ENCODE measurements at regions not wholly inside any gene's neighbourhood (a gene's known extent, or its start where the extent isn't known, plus 50 kb on each side); places are given as distances from the start of the nearest gene placed in this dataset.

- no peak for DNase-seq (ENCODE audit: low read depth)
Observed at GRCh38 chr2:165033402-165033801, 78.1 kb upstream of the SLC38A11 start.

DNA sequence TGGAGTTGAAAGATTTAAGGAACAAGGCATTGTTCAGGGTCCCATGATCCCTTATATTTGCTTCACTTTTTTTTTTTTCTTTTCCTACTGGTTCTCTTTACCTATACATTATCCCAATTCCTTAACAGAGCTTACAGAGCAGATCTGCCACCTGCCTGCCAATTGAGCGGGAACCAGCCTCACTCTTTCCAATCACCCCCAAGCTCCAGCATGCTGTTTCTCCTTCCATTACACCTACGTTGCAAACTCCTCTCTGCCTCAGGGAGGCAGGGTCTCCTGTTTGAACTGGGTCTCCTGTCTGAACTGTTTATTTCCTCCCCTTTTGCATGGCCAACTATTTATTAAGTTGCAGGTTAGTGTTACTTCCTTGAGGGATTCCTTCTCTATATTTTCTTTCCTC is 77.2 kb upstream of the SLC38A11 start:
- no peak for DNase-seq (ENCODE audit: low read depth)

DNA sequence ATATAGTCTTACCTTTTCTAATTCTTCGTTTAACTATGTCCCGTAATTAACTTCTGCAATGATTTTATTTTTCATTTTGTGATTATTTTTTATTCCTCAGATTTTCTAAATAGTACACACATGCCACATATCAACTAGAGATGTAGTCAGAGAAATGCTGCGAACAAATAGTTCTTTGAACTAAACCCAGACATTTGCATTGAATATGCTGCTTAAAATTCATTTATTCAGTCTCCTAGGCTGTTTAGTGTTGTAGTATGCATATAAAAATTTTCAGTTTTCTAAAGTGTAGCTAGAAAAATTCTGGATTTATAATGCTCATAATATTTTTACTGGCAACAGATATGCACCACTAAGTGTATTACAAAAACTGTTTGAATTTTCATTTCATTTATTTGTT is 68.9 kb upstream of the SLC38A11 start:
- no peak for DNase-seq (ENCODE audit: low read depth)

DNA sequence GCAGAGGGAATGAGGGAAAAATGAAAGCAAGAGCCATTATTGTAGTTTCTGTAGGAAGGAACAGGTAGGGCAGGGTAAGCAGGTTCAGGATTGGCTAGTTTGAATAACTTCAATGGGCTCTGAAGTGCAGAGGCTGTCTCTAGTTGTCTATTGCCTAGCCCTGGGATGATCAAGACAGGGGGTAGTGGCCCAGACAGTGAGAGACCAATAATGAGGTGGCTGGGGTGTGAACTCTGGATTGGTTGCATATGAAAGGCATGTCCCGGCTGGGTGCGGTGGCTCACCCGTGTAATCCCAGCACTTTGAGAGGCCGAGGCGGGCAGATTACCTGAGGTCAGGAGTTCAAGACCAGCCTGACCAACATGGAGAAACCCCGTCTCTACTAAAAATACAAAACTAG is 67.5 kb upstream of the SLC38A11 start:
- DNase-seq (ENCODE audit: low read depth), result no peak

DNA sequence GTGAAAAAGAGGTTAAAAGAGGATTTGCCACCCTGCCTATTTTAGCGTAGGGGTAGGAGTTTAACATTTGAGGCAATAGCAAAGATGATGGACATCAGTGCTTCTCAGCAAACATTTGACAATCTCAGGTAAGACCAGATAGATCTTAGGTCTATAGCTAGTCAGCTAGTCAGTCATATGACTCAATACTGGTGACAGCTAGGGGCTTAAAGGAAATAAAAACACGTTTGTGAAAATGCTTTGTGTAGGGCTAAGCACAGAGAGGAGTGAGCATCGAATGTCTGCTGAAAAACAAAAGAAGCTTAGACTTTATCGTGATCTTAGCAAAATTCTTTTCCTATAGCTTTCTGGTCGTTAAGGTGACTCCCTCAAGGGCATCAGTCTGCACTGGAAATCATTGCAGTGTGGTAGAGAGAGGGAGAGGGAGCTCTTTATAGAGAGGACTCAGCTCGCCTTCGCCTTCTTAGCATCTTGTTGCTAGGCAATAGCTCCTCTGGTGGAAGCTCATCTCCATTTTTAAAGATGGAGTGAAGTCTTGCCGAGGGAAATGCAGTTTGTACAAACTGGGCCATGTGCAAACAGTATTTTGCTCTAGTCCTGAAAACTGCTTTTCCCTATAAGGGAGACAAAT is 62.8 kb upstream of the SLC38A11 start:
- DNase-seq (ENCODE audit: low read depth), result no peak

GRCh38 chr2:165016772-165017411 is 61.6 kb upstream of the SLC38A11 start:
- DNase-seq (ENCODE audit: low read depth), result no peak

DNA sequence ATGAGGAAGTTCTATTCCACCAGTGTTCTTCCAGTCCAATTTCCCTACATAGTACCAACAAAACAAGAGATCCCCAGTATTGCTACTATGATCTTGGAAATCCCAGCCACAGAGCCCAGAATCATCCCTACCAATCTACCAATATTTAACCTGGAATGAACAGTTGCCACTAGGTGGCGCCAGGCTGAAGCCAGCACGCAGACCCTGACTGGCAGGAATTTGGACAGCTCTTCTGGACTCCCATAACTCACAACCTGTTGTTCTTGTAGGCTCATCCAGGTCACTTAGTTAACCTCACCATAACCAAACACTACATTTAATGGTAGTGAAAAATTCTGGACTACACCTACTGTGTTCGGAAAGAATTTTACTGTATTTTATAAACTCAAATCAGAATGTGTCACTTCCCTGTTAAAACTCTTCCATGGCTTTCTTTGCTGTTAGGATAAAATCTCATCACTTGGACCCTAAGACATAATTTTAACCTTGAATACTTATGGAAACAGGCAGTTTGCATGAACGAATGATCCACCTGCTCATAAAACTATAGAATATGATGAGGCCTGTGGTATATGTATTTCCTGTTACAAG is 59.8 kb upstream of the SLC38A11 start:
- peak; percentile 51 for DNase-seq (ENCODE audit: low read depth)

- no peak for DNase-seq (ENCODE audit: low read depth)
Observed at GRCh38 chr2:165013944-165014619, 58.8 kb upstream of the SLC38A11 start.

- DNase-seq (ENCODE audit: low read depth), result no peak
Observed at GRCh38 chr2:165011199-165011598, 55.9 kb upstream of the SLC38A11 start.

- no peak for DNase-seq (ENCODE audit: low read depth)
Observed at GRCh38 chr2:165010556-165010955, 55.2 kb upstream of the SLC38A11 start.

- DNase-seq (ENCODE audit: low read depth), result peak; percentile 17
Observed at GRCh38 chr2:165009466-165009865, 54.1 kb upstream of the SLC38A11 start.

DNA sequence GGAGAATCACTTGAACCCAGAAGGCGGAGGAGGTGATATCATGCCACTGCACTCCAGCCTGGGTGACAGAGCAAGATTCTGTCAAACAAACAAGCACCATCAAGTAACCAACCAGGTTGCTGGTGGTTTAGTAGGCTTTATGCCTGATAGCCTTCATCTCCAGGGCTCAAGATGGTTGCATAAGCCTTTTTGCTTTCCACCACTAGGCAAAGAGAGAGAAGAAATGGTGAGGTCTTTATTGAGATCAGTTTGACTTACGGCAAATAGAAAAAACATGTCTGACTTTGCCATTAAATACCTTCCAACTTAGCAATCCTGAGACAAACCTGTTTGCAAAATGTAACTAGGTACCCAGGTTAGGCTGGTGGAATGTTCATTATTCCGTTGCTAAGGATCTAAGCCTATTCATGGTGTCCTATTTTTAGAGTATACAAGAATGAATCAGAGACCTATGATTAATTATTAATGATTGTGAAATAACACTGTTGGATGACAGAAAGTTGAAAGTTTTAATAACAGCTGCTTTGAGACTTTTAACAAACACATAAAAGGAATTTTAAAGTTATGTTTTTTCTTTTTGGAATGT is 53.5 kb upstream of the SLC38A11 start:
- DNase-seq (ENCODE audit: low read depth), result no peak

DNA sequence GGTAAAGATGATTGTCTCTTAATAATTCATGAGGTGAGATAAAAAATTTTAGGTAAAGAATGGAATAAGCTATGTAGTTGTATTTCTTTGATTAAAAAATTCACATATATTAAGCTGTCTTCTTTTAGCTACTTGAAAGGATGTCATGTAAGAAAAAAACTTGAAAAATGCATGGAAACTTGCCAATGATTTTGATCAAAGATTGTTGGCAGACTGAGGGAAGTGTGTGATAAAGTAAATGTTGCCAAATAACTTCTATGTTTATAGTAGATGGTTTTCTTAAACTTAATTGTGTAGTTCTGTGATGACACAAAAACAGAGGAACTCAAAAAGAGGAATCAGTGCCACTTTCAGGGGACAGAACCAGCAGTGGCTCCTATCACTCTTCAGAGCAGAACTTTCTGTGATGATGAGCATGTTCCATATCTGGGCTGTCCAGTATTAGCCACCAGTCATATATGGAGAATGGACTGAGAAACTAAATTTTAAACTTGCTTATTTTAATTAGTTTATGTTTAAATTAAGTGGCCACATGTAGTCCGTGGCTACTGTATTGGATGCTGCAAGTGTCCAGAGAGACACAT is 51.9 kb upstream of the SLC38A11 start:
- peak; percentile 13 for DNase-seq (ENCODE audit: low read depth)

Data from fibroblast of gingiva (primary cell).